Subcutaneous abdominal adipose tissue (tissue), 5 donors: ENCODE measurements at regions not wholly inside any gene's neighbourhood (a gene's known extent, or its start where the extent isn't known, plus 50 kb on each side); places are given as distances from the start of the nearest gene placed in this dataset.

Experiments
- H3K27ac ChIP-seq: one replicate; pipeline ENCODE4 v1.7.0; 2013; ENCODE audit warnings: low read depth, mild to moderate bottlenecking, inconsistent platforms, low read length, moderate library complexity
- H3K27me3 ChIP-seq, 5 donors: one replicate each; pipeline ENCODE4 v1.7.0; 2013; ENCODE audit warnings: low read length in 5 of 5, inconsistent platforms in 1 of 5; ENCODE audit not compliant: control insufficient read depth in 5 of 5, insufficient read depth in 4 of 5
- H3K36me3 ChIP-seq, 5 donors: one replicate each; pipeline ENCODE4 v1.7.0; 2013; ENCODE audit warnings: low read length in 5 of 5; ENCODE audit not compliant: control insufficient read depth in 5 of 5, insufficient read depth in 5 of 5
- H3K4me1 ChIP-seq, 5 donors: one replicate each; pipeline ENCODE4 v1.7.0; 2013; ENCODE audit warnings: low read length in 5 of 5, mild to moderate bottlenecking in 3 of 5, moderate library complexity in 1 of 5; ENCODE audit not compliant: control insufficient read depth in 5 of 5, insufficient read depth in 5 of 5
- H3K4me3 ChIP-seq, 5 donors: one replicate each; pipeline ENCODE4 v1.7.0; 2013; ENCODE audit warnings: low read length in 5 of 5, low read depth in 1 of 5
- H3K9ac ChIP-seq, 5 donors: one replicate each; pipeline ENCODE4 v1.7.0; 2013; ENCODE audit warnings: low read length in 5 of 5, mild to moderate bottlenecking in 4 of 5, moderate library complexity in 3 of 5
- H3K9me3 ChIP-seq, 5 donors: one replicate each; pipeline ENCODE4 v1.7.0; 2013; ENCODE audit warnings: low read length in 5 of 5; ENCODE audit not compliant: control insufficient read depth in 5 of 5
- donor health status: healthy.
- donor health status: healthy.
- donor health status: healthy.
- donor health status: healthy.
- donor health status: healthy.

GRCh38 chr14:71682337-71682736 is 249.9 kb upstream of the RGS6 start:
- Histone ChIP-seq H3K4me1 (peaks cover 0 to 8% (median 0%) of the 10 kb centered on the region in 5 donors), H3K36me3 (peaks cover 3 to 18% (median 7%) of the 10 kb centered on the region in 5 donors), H3K27me3 (no peaks in the 10 kb centered on the region), H3K4me3 (no peak overlapping the region), H3K9ac (no peak overlapping the region), H3K9me3 (no peaks in the 10 kb centered on the region), H3K27ac (no peak overlapping the region)

DNA sequence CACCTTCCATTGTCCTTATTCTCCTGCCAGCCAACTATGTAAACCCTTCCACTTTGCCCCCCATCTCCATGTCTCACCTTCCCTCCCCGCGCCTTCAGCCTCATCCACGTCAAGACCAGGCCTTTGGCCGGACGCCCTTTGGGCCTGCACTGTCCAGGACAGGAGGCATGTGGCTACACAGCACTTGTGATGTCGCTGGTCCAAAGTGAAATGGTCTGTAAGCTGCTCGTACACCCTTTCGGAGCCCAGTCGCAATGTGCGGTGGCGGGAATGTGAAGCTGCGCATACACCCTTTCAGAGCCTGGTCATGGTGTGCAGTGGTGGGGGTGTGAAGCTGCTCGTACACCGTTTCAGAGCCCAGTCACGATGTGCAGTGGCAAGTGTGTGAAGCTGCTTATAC is 247.9 kb upstream of the RGS6 start:
- no peak overlapping the region for H3K9ac ChIP-seq
- H3K36me3 ChIP-seq, result peaks cover 3 to 18% (median 7%) of the 10 kb centered on the region in 5 donors
- no peak overlapping the region for H3K27ac ChIP-seq
- peaks cover 0 to 11% (median 0%) of the 10 kb centered on the region in 5 donors for H3K4me1 ChIP-seq
- no peaks in the 10 kb centered on the region for H3K9me3 ChIP-seq
- H3K4me3 ChIP-seq, result no peak overlapping the region
- no peaks in the 10 kb centered on the region for H3K27me3 ChIP-seq

DNA sequence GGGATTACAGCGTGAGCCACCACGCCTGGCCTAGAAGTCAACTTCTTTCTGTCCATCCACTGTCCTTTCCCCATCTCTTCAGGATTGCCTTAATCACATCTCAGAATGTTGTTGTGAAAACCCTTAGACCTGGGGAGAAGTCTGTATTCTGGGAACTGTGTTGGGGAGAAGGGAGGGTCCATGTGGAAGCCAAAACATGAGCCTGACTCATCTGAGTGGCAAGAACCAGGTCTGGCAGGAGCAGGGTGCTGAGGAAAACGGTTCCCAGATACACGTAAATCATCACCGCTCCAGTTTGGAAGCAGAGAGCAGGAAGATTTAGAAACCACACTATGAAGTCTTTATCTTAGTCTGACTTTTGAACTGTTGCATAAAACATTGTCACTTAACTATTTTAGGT is 245.6 kb upstream of the RGS6 start:
- no peaks in the 10 kb centered on the region for H3K27me3 ChIP-seq
- no peak overlapping the region for H3K9ac ChIP-seq
- H3K36me3 ChIP-seq, result peaks cover 7 to 21% (median 10%) of the 10 kb centered on the region in 5 donors
- H3K4me3 ChIP-seq, result no peak overlapping the region
- H3K4me1 ChIP-seq, result peaks cover 0 to 11% (median 0%) of the 10 kb centered on the region in 5 donors
- no peak overlapping the region for H3K27ac ChIP-seq
- no peaks in the 10 kb centered on the region for H3K9me3 ChIP-seq

DNA sequence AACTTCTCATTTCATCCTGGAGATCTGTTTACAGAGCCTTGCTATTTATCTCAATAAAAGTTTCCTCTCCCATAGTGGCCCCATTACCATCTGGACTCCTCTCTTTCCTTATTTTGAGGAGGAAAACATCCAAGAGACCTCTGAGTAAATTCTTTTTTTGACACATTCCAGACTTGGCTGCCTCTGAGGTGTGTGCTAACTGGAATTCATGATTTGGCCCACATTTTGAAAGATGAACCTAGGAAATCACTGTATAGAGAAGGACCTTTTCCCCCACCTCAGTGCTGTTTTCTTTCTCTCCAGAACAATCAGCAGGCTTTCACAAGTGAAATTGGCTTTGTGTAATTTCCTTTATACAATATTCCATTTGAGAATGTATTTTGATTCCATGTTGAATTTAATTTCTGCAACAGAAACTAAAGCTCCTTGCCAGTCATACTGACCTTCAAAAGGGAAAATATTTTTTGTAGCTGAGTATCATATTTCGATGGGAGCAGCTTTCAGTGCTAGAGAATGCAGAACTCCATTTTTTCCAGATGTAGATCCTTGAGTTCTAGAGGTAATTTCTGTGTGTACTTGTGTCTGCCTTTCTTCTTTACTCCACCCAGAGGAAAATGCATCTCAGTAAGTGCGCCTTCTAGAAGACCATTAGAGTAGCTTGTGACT is 244.9 kb upstream of the RGS6 start:
- H3K4me3 ChIP-seq, result no peak overlapping the region
- no peaks in the 10 kb centered on the region for H3K9me3 ChIP-seq
- H3K9ac ChIP-seq, result no peak overlapping the region
- no peak overlapping the region for H3K27ac ChIP-seq
- H3K4me1 ChIP-seq, result peaks cover 0 to 11% (median under 1%) of the 10 kb centered on the region in 5 donors
- no peaks in the 10 kb centered on the region for H3K27me3 ChIP-seq
- H3K36me3 ChIP-seq, result peaks cover 7 to 21% (median 10%) of the 10 kb centered on the region in 5 donors

DNA sequence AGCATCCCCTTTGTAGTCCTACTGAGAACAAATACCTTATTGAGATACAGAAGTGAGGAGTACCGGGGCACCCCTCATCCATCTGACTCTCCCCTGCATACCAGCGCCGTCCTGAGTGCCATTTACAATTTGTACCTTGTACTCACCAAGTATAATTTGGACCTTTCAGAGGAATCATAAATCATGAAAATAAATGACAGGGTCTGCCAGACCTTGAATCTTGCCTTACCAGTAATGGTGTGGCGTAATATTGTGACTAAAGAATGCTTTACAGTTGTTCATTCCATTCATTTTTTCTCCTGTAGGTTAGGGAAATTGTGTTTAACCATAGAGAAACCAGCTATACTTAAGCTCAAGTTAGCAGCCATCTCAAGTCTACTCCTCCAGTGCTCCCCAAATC is 243.7 kb upstream of the RGS6 start:
- peaks cover 0 to 11% (median 5%) of the 10 kb centered on the region in 5 donors for H3K4me1 ChIP-seq
- H3K9me3 ChIP-seq, result no peaks in the 10 kb centered on the region
- H3K9ac ChIP-seq, result no peak overlapping the region
- peaks cover 7 to 21% (median 10%) of the 10 kb centered on the region in 5 donors for H3K36me3 ChIP-seq
- no peaks in the 10 kb centered on the region for H3K27me3 ChIP-seq
- no peak overlapping the region for H3K27ac ChIP-seq
- no peak overlapping the region for H3K4me3 ChIP-seq

GRCh38 chr14:71690478-71690877 is 241.8 kb upstream of the RGS6 start:
- Histone ChIP-seq H3K9me3 (no peaks in the 10 kb centered on the region), H3K36me3 (peaks cover 1 to 11% (median 7%) of the 10 kb centered on the region in 5 donors), H3K9ac (no peak overlapping the region), H3K27ac (no peak overlapping the region), H3K27me3 (no peaks in the 10 kb centered on the region), H3K4me1 (peaks cover 0 to 11% (median 5%) of the 10 kb centered on the region in 5 donors), H3K4me3 (no peak overlapping the region)

DNA sequence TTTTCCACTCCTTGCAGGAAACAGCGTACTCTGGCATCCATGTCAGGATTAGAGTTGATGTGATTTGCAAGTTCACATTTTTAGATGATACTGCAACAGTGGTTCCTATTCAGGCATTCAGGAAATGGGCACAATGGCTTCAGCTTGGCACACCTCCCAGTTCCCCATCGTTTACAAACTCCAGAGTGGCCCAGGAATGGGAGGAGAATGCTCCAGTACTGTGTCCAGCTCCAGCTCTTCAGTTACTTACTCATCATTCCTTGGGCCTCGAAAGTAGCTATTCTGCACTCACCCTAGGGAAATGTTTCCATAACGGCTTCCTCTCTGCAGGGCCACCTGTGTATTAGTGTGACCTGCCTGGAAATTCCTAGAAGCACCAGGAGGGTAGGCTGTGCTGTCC is 239.7 kb upstream of the RGS6 start:
- Histone ChIP-seq H3K27ac (no peak overlapping the region), H3K4me3 (no peak overlapping the region), H3K4me1 (peaks cover 0 to 5% (median 2%) of the 10 kb centered on the region in 5 donors)

DNA sequence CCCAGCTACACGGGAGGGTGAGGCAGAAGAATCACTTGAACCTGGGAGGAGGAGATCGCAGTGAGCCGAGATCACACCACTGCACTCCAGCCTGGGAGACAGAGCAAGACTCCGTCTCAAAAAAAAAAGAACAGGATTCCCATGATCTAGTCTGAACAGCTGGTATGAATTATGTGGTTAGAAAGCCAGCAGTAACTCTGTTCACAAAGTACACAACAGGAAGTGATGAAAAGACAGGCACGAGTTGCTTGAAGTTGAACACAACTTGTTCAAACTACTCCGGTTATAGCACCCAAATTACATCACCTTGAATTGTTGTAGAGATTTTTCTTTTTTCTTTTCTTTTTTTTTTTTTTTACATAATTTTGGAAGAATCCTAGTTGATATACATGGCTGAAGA is 238.8 kb upstream of the RGS6 start:
- peaks cover 0 to 5% (median 3%) of the 10 kb centered on the region in 5 donors for H3K4me1 ChIP-seq
- no peaks in the 10 kb centered on the region for H3K9me3 ChIP-seq
- no peak overlapping the region for H3K4me3 ChIP-seq
- H3K9ac ChIP-seq, result no peak overlapping the region
- peaks cover 0 to 8% (median 5%) of the 10 kb centered on the region in 5 donors for H3K36me3 ChIP-seq
- H3K27ac ChIP-seq, result no peak overlapping the region
- no peaks in the 10 kb centered on the region for H3K27me3 ChIP-seq

More for the DNA sequence above, 239.7 kb upstream of the RGS6 start:
- Histone ChIP-seq H3K9me3 (no peaks in the 10 kb centered on the region), H3K27me3 (no peaks in the 10 kb centered on the region), H3K9ac (no peak overlapping the region), H3K36me3 (peaks cover 0 to 8% (median 5%) of the 10 kb centered on the region in 5 donors)

GRCh38 chr14:71694591-71695530 is 237.4 kb upstream of the RGS6 start:
- peaks cover 0 to 16% (median 11%) of the 10 kb centered on the region in 5 donors for H3K4me1 ChIP-seq
- H3K27ac ChIP-seq, result no peak overlapping the region
- no peak overlapping the region for H3K9ac ChIP-seq
- H3K9me3 ChIP-seq, result no peaks in the 10 kb centered on the region
- H3K27me3 ChIP-seq, result no peaks in the 10 kb centered on the region
- peaks cover 0 to 8% (median 5%) of the 10 kb centered on the region in 5 donors for H3K36me3 ChIP-seq
- H3K4me3 ChIP-seq, result no peak overlapping the region
